Inflammatory macrophage treated with lipopolysaccharide for 1 hour (primary cell): ENCODE measurements at regions not wholly inside any gene's neighbourhood (a gene's known extent, or its start where the extent isn't known, plus 50 kb on each side); places are given as distances from the start of the nearest gene placed in this dataset.

Experiments
- DNase-seq, 2 donors: peaks; one replicate each; pipeline ENCODE4 v3.0.0-alpha.2; 2020 to 2022

GRCh38 chr11:130616573-130616972 is 168.1 kb downstream of the ADAMTS15 start:
- DNase-seq: peak; percentile 64 to 71

DNA sequence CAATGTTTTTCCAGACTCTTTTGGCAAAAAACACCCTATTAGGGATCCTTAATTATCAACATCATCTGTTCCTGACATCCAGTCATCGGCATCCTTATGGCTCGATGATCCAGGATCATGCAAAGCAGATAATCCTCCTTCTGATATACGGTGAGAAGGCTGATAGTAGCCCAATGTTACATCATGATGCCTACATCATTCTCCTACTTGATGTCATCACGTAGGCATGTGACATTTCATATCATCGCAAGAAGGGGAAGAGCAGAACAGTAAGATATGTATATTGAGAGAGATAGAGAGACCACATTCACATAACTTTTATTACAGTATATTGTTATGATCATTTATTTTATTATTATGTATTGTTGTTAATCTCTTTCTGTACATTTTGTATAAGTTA is 168.6 kb downstream of the ADAMTS15 start:
- peak; percentile 11 to 53 for DNase-seq

DNA sequence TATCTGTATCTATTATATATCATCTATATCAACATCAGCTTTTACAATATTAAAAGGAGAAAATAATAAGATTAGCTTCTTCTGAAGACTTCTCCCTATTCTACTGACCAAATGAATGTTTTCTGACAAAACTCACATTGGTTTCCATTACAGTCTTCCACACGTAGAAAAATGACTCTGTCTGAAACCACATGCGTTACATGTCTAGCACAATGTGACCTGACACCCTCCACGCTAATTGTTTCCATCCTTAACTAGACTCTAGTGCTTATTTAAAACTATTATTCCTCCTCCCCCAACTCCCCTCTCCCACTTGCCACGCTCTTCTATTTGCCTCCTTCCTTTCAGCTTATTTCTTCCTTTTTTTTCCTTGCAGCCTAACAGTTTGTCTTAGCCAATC is 172.1 kb downstream of the ADAMTS15 start:
- no peak for DNase-seq

DNA sequence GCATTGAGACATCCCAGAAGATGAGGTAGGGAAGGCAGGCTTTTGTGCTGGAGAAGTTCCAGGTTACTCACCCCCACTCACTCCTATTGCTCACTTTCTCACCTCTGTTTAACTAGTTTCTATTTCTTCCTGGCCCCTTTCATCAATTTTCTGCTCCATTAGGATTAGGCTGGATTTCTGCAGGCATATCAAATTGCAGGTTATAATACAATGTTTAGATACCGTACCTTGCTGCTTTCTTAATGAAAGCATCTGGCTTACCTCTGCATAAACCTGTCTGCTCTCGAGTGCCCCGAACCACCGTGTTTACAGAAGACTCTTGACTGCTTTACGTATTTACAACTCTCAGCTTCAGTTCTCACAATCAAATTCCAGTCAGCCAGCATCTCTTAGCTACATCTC is 173.7 kb downstream of the ADAMTS15 start:
- DNase-seq: no peak

- DNase-seq: no peak
Measured at GRCh38 chr11:130623670-130624668, 175.5 kb downstream of the ADAMTS15 start.

GRCh38 chr11:130624971-130625544 is 176.6 kb downstream of the ADAMTS15 start:
- no peak for DNase-seq

GRCh38 chr11:130625578-130626306 is 177.3 kb downstream of the ADAMTS15 start:
- DNase-seq: no peak

DNA sequence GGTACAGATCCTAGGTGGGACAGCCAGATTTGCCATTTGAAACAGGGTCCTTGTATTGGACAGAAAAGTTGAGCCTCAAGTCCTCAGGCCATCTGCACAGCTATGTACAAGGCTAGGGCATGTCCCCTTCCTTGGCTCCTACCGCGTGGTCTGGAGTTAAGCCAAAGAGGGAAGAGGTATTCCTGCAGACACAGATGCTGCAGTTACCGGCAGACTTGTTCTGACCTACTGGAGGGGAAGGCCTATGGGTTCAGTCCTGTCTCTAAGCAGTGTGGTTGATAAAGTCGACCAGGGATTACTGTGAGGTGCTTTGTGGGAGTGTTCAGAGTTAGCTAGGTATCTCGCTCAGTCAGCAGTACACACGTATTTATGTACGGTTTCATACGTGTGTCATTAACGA is 180.6 kb downstream of the ADAMTS15 start:
- DNase-seq: no peak

DNA sequence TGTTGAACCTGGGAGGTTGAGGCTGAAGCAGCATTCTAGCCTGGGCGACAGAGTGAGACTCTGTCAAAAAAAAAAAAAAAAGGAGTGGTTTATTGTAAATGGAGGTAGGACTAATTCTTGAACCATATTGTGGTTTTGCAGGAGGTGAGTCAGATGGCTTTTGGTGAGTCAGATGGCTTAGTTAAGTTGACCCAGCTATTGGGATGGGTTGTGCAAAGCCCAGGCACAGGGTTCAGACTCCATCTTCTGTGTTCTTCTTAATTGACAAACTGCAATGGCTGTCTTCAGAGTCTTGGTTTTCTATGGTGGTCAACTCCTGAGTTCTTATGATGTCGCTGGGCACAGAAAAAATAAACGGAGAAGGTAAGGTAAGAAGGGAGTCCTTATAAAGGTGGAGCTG is 182.7 kb downstream of the ADAMTS15 start:
- peak in 1 of 2 donors; percentile 3 for DNase-seq

DNA sequence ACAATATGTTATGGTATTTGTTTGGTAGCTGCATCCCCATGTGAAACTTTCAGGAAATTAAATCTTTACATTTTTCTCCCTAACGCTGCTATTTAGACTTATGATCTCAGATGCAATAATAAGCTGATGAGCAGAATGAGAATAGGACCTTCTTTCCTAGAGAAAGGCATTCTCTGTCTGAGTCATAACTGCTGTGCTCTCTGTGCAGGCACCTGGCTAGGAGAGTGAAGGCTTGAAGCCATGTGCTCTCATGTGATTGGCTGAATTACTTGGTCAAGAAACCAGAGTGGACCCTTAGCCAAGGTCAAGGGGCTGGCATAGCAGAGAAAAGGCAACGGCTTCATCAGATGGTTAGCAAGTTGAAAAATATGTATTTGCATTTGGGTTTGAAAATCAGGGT is 185.0 kb downstream of the ADAMTS15 start:
- DNase-seq: no peak

- DNase-seq: no peak
Measured at GRCh38 chr11:130634186-130634585, 185.7 kb downstream of the ADAMTS15 start.

DNA sequence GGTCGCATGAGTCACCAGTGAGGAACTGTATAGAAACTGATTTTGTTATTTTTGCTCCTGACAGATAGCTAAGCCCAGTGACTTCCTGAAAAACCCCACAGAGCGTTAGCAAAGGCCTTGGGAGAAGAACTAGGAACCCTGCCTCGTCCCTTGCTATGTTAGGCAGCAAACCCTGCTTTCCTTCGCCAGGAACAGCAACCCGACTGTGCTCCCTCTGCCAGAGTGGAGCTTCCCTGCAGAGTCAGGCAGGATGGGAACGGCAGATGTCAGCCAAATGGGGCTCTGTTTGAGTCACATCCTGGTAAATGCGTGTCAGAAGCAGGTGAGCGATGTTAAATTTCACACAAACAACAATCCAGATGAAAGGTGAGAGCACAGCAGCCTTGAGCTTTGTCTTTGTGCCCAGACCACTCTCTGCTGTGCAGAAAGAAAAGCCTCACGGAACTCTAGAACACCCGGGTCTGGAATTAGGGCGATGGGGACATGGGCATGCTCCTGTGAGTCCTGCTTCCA is 186.6 kb downstream of the ADAMTS15 start:
- no peak for DNase-seq

GRCh38 chr11:130635937-130636630 is 187.6 kb downstream of the ADAMTS15 start:
- DNase-seq: no peak

DNA sequence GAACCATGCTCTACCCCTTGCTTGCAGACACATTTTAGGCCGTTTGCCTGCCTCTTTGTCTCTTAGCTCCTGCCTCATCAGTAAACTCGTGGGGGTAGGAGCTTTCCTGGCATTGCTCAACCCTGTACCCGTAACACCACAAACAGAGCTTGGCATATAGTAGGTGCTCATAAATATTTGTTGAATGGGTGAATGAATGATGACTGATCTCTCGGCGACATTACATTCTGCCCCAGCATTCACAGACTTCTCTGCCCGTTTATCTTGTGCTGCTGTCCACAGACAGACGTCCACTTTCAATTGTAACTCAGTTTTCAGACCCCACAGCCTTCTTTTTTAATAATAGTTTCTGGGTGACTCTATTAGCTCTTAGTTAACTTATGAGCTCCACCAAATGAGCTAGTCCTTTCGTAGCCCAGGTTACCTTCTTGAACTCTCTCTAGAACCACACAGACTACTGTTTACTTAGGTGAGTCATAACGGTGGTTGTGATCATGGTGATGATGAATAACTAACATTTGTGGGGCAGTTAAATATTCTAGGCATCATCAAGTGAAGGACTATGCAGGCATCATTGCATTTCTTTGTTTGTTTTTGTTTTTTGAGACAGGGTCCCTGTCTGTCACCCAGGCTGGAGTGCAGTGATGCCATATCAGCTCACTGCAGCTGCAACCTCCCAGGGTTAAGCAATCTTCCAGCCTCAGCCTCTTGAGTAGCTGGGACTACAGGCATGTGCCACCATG is 188.4 kb downstream of the ADAMTS15 start:
- no peak for DNase-seq

- DNase-seq: no peak
Measured at GRCh38 chr11:130637566-130637965, 189.1 kb downstream of the ADAMTS15 start.

- no peak for DNase-seq
Measured at GRCh38 chr11:130638033-130638432, 189.6 kb downstream of the ADAMTS15 start.

- DNase-seq: no peak
Measured at GRCh38 chr11:130638624-130639023, 190.2 kb downstream of the ADAMTS15 start.

GRCh38 chr11:130639369-130639768 is 190.9 kb downstream of the ADAMTS15 start:
- no peak for DNase-seq

- DNase-seq: no peak
Measured at GRCh38 chr11:130640526-130640925, 192.1 kb downstream of the ADAMTS15 start.

GRCh38 chr11:130641876-130642275 is 193.4 kb downstream of the ADAMTS15 start:
- no peak for DNase-seq

- no peak for DNase-seq
Measured at GRCh38 chr11:130642994-130643393, 194.5 kb downstream of the ADAMTS15 start.

DNA sequence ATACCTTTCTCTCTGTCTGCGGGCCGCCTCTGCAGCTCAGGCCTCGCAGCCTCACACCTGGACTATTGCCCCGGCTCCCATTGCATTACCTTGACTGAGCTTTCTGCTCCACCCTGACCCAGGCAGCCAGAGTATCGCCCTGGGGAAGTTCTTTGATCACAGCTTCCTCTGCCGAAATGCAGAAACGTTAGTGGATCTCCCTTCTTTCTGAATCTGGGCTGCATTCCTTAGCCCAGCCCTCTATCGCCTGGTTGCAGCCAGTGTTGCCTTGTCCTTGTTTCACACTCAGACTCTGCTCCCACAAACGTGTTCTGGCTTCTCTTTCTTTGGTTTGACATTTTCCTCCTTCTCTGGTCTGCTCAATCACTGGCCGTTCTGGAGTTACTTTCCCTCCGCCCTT is 195.7 kb downstream of the ADAMTS15 start:
- DNase-seq: no peak
